GM23338 (cell line): ENCODE measurements at regions not wholly inside any gene's neighbourhood (a gene's known extent, or its start where the extent isn't known, plus 50 kb on each side); places are given as distances from the start of the nearest gene placed in this dataset.

ENCODE experiments used
- ATAC-seq: fragments of 200-7000 bp; cut with Tn5 transposase; 3 replicates; pipeline ENCODE4 v1.9.1; 2020
- DNase-seq: peaks from one replicate; pipeline ENCODE4 v3.0.0-alpha.2; 2015; ENCODE audit warnings: low spot score
- H2AFZ ChIP-seq: fragments of 200-600 bp; sonication (generic); 2 replicates; pipeline ENCODE4 v1.8.0; 2016; ENCODE audit warnings: antibody characterized with exemption, mild to moderate bottlenecking, moderate library complexity
- H3F3A ChIP-seq: fragments of 200-600 bp; sonication (generic); replicated peaks from 2 replicates; pipeline ENCODE4 v1.8.0; 2017; ENCODE audit warnings: antibody characterized with exemption, mixed run types, low read depth
- H3K27ac ChIP-seq: fragments of 200-600 bp; sonication (generic); 2 replicates; pipeline ENCODE4 v1.6.1; 2016; ENCODE audit warnings: low read depth
- H3K27me3 ChIP-seq: fragments of 200-600 bp; sonication (generic); 2 replicates; pipeline ENCODE4 v1.8.0; 2016; ENCODE audit warnings: mild to moderate bottlenecking, mixed run types, moderate library complexity; ENCODE audit not compliant: insufficient read depth
- H3K36me3 ChIP-seq: fragments of 200-600 bp; sonication (generic); 2 replicates; pipeline ENCODE4 v1.8.0; 2016; ENCODE audit warnings: mild to moderate bottlenecking; ENCODE audit not compliant: insufficient read depth
- H3K4me1 ChIP-seq: fragments of 200-600 bp; sonication (generic); 2 replicates; pipeline ENCODE4 v1.8.0; 2016; ENCODE audit warnings: mild to moderate bottlenecking, moderate library complexity; ENCODE audit not compliant: insufficient read depth
- H3K4me2 ChIP-seq: fragments of 200-600 bp; sonication (generic); 2 replicates; pipeline ENCODE4 v1.7.1; 2017; ENCODE audit warnings: mixed run types
- H3K4me3 ChIP-seq: fragments of 200-600 bp; sonication (generic); 2 replicates; pipeline ENCODE4 v1.6.1; 2016; ENCODE audit warnings: mixed run types
- H3K79me2 ChIP-seq: fragments of 200-600 bp; sonication (generic); replicated peaks from 2 replicates; pipeline ENCODE4 v1.8.0; 2017; ENCODE audit warnings: mild to moderate bottlenecking; ENCODE audit not compliant: insufficient read depth
- H3K9me2 ChIP-seq: fragments of 200-600 bp; sonication (generic); 2 replicates; pipeline ENCODE4 v1.8.0; 2017; ENCODE audit not compliant: insufficient read depth
- H4K20me1 ChIP-seq: fragments of 200-600 bp; sonication (generic); replicated peaks from 2 replicates; pipeline ENCODE4 v1.8.0; 2017; ENCODE audit warnings: mild to moderate bottlenecking; ENCODE audit not compliant: insufficient read depth
- H3K27ac Mint-ChIP-seq: 2 replicates; pipeline ENCODE4 v1.8.0; 2020; ENCODE audit warnings: inconsistent platforms, mild to moderate bottlenecking, moderate library complexity, mixed read lengths
- H3K27me3 Mint-ChIP-seq: 3 replicates; pipeline ENCODE4 v1.8.0; 2022; ENCODE audit warnings: low read depth, mild to moderate bottlenecking, moderate library complexity, mixed read lengths, inconsistent platforms; ENCODE audit not compliant: insufficient read depth, poor library complexity
- H3K36me3 Mint-ChIP-seq: 3 replicates; pipeline ENCODE4 v1.8.0; 2021; ENCODE audit warnings: low read depth, mild to moderate bottlenecking, inconsistent platforms, moderate library complexity, mixed read lengths
- H3K4me1 Mint-ChIP-seq: 3 replicates; pipeline ENCODE4 v1.8.0; 2020; ENCODE audit warnings: mild to moderate bottlenecking, inconsistent platforms, mixed read lengths
- H3K4me3 Mint-ChIP-seq: 3 replicates; pipeline ENCODE4 v1.8.0; 2021; ENCODE audit warnings: moderate library complexity, mild to moderate bottlenecking, inconsistent platforms, mixed read lengths
- H3K9me3 Mint-ChIP-seq: 3 replicates; pipeline ENCODE4 v1.8.0; 2020; ENCODE audit warnings: moderate library complexity, mild to moderate bottlenecking, inconsistent platforms, mixed read lengths
- CREB1 ChIP-seq: fragments of 250-450 bp; sonication (Bioruptor Pico); IDR thresholded peaks from 2 replicates; pipeline ENCODE4 v1.5.0; 2020; ENCODE audit warnings: low read depth, mild to moderate bottlenecking, moderate library complexity
- CTCF ChIP-seq, 2 experiments: fragments of 200-600 bp in 1 of 2; sonication (generic) in 1 of 2; conservative IDR thresholded peaks; 2 replicates each; pipeline versions ENCODE4 v1.5.1 to v1.6.1; 2016 to 2017; ENCODE audit warnings: antibody characterized with exemption in 2 of 2, low read depth in 2 of 2, mild to moderate bottlenecking in 2 of 2, moderate library complexity in 1 of 2
- ETS1 ChIP-seq: IDR thresholded peaks from 2 replicates; pipeline ENCODE4 v1.6.1; 2016; ENCODE audit warnings: antibody characterized with exemption
- EZH2 ChIP-seq: fragments of 200-600 bp; sonication (generic); IDR thresholded peaks from one replicate; pipeline ENCODE4 v1.8.0; 2017; ENCODE audit warnings: antibody characterized with exemption, mild to moderate bottlenecking, low read depth; ENCODE audit not compliant: unreplicated experiment
- EZH2phosphoT487 ChIP-seq: fragments of 200-600 bp; sonication (generic); IDR thresholded peaks from one replicate; pipeline ENCODE4 v1.8.1; 2018; ENCODE audit warnings: antibody characterized with exemption; ENCODE audit not compliant: unreplicated experiment
- JUNB ChIP-seq: IDR thresholded peaks from one replicate; pipeline ENCODE4 v1.6.1; 2016; ENCODE audit warnings: antibody characterized with exemption; ENCODE audit not compliant: unreplicated experiment
- NANOG ChIP-seq: IDR thresholded peaks from 2 replicates; pipeline ENCODE4 v1.6.1; 2016; ENCODE audit warnings: antibody characterized with exemption, borderline replicate concordance
- POLR2AphosphoS5 ChIP-seq: IDR thresholded peaks from 2 replicates; pipeline ENCODE4 v1.6.1; 2016; ENCODE audit warnings: antibody characterized with exemption, low read depth
- REST ChIP-seq: IDR thresholded peaks from one replicate; pipeline ENCODE4 v1.6.1; 2018; ENCODE audit warnings: antibody characterized with exemption; ENCODE audit not compliant: unreplicated experiment
- STAT1 ChIP-seq: IDR thresholded peaks from one replicate; pipeline ENCODE4 v1.6.1; 2016; ENCODE audit warnings: antibody characterized with exemption; ENCODE audit not compliant: unreplicated experiment
- ZNF114 ChIP-seq: fragments of 250-450 bp; sonication (Bioruptor Pico); IDR thresholded peaks from 2 replicates; pipeline ENCODE4 v1.5.0; 2020; ENCODE audit warnings: mild to moderate bottlenecking, moderate library complexity
- ZNF331 ChIP-seq: fragments of 250-450 bp; sonication (Bioruptor Pico); IDR thresholded peaks from 2 replicates; pipeline ENCODE4 v1.5.0; 2020; ENCODE audit warnings: low read depth, mild to moderate bottlenecking, moderate library complexity
- ZNF462 ChIP-seq: fragments of 250-450 bp; sonication (Bioruptor Pico); IDR thresholded peaks from 2 replicates; pipeline ENCODE4 v1.5.0; 2020; ENCODE audit warnings: mild to moderate bottlenecking, moderate library complexity

GRCh38 chr2:84278386-84278785, 180.7 kb downstream of the SUCLG1 start:
- Histone ChIP-seq H3K27ac (no peak overlapping the region), H3F3A (no peaks in the 10 kb centered on the region), H3K79me2 (no peaks in the 10 kb centered on the region), H3K9me2 (peaks cover 14% of the 10 kb centered on the region), H2AFZ (no peak overlapping the region), H3K36me3 (no peaks in the 10 kb centered on the region), H3K4me1 (peaks cover 4% of the 10 kb centered on the region; the same call in 1 of the 2 replicates), H3K27me3 (no peaks in the 10 kb centered on the region), H3K4me2 (no peak overlapping the region), H4K20me1 (no peaks in the 10 kb centered on the region), H3K4me3 (no peak overlapping the region)
- no peak overlapping the region for H3K4me3 Mint-ChIP-seq
- no peak overlapping the region for H3K27ac Mint-ChIP-seq
- no peaks in the 10 kb centered on the region for H3K4me1 Mint-ChIP-seq
- TF ChIP-seq NANOG (no peak), ZNF462 (CRISPR knock-in tag) (no peak), ETS1 (no peak), EZH2phosphoT487 (no peak), STAT1 (no peak), CREB1 (CRISPR knock-in tag) (no peak), JUNB (no peak), ZNF114 (CRISPR knock-in tag) (no peak), POLR2AphosphoS5 (no peak), CTCF (conservative IDR thresholded peaks at IDR 0.05; ENCODE audit: low read depth in 2 of 2) (no peak), ZNF331 (CRISPR knock-in tag) (no peak), REST (no peak), EZH2 (no peak)
- no peaks in the 10 kb centered on the region; the same call in 2 of the 3 replicates for H3K9me3 Mint-ChIP-seq
- no peaks in the 10 kb centered on the region for H3K27me3 Mint-ChIP-seq
- H3K36me3 Mint-ChIP-seq, result no peaks in the 10 kb centered on the region
- DNase-seq (no peak), ATAC-seq (no peak)
